NCI-H2196 (cell line): ENCODE measurements at regions not wholly inside any gene's neighbourhood (a gene's known extent, or its start where the extent isn't known, plus 50 kb on each side); places are given as distances from the start of the nearest gene placed in this dataset.
A peak's percentile ranks its signal among the peaks of the same experiment; 100 is the strongest.

Source experiments
- DNase-seq: peaks from one replicate; lab custom pipeline; 2025; ENCODE audit not compliant: unreplicated experiment; lab: John Stamatoyannopoulos, UW

DNA sequence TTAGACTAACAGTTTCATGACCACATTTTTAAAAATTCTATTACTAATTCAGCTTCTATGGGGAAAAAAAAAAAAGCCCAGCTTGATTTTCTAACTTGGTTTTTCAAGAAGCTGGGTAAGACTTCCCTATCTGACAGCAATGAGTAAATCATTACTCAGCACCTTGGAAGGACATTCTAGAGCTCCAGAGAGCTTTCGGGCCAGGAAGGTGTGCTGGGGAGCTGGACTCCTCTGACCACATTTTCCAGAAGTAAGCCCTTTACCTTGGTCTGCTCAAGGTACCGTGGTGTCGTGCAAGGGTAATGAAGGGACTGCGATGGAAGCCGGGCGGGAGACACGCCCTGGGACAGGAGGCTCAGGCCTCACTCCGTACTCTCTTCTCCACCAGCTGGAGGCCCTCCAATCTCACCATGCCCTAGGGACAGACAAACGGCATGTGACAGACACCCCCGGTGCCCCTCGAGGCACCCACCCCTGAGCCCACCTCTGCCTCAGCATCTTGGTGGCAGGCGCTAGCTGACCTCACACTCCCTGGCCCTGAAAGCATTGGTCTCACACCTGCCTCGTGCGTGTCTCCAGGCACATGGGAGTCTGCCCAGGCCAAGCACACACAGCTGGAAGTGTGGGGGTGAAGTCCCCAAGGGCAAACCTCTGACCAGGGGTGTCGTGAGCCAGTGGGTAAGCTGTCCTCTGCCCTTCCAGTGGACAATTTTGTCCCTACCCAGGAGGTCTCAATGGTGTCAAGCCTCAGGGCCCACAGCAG lies 152.1 kb downstream of the OAT start:
- DNase-seq: no peak

DNA sequence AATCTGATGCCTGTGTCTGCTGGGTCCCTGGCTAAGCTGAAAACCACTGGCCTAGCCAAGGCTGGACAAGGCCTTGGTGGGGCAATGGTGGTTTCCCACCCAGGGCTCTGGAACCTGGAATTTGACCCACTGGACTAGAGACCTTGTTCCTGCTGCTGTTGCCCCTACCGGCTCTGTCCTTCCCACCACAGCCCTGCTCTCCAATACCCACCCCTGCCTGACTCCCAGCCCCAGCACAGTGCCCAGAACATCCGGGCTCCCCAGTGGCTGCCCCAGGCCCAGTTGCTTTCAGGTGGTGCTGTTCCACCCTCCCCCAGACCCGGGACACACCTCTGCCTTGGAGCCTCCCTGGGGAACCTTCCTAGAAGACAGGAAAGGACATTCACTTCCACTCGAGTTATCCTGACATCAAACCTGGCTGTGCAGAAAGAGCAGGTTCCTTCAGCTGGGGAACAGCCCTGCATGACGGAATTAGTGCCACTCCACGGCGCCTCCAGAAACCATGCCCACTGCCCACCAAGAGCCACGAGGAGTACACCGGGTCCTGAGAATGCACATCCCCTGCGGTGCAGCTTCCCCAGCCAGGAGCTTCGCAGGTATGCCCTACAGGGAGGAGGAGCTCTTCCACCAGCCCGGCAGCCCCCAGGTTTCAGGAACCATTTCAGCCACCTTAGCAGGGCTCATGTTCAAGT lies 152.8 kb downstream of the OAT start:
- no peak for DNase-seq

DNA sequence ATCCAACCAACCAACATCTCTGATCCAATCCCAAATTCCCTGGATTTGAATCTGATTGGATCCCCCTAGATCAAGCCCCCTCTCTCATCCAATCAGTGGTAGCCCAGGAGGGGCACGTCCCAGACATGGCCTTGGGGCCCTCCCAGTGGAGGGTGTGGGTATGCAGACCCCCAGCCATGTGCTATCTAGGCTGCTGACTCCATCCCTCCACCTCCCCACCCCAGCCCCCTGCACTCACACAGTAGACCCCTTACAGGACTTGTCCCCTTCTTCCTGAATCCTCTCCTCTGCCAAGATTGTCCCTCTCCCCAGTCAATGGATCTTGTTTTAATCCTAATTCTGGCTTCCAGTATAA lies 153.4 kb downstream of the OAT start:
- no peak for DNase-seq

DNA sequence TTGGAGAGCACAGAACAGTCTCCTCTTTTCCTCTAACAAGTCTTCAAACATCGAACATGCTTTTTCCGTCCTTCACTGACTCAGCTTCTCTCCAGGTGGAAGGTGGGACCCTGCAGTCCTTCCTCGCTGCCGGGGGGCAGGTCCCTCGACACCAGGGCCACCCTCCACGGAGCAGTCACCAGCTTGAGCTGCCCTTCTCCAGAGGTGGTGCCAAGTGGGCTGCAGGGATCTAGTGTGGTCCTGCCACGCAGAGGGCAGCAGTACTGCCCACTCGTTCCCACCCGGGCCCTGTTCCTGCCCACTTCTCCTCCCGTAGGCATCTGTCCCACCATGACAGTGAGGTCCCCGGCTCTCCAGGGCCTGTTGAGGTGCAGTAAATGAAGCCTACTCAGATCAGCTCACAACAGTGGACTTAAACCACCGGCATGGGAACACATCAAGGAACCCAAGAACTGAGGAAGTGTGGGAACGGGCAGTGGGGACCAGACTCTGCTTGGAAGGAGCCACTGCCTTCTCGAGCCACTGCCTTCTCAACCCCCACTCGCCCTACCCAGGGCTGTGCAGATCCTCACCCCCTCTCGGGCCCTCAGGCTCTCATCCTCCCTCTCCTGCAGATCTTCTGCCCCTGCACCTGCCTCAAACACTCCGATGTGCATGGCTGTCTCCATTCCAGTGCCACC lies 153.9 kb downstream of the OAT start:
- DNase-seq: no peak

DNA sequence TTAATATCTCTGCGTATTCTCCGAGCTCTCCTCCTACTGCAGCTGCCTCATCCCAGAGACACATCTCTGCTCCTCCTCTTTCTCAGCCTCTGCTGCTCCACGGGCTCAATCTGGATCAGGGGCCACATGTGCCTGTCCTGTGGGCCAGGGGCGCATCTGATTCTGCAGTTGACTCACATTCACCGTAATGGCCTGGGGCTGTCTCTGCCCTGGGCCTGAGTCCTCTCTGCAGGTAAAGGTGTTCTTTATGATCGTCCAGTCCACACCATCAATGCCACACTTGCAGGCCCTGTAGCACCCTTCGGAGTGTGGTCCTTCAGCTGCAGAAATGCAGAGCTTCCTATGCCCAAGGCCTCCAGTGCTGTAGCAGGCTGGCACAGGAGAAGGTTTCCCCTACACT lies 154.5 kb downstream of the OAT start:
- DNase-seq: no peak

DNA sequence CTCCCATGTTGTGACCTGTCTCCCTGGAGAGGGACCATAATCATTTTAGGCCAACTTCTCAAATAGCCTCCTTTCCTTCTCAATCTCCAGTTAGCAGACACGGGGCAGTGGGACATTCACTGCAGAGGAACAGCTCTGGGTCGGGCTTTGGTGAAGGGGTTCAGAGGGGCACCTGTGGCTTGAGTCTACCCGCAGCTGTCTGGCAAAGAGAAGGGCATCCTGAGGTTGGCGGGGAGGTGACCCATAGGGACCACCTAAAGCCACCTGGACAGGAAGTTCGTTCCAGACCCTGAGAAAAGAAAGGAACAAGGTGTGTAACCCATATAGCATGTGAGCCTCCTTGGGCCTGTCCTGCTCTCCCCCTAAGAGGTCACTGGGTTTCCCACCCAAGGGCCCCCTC lies 155.0 kb downstream of the OAT start:
- DNase-seq: no peak

DNA sequence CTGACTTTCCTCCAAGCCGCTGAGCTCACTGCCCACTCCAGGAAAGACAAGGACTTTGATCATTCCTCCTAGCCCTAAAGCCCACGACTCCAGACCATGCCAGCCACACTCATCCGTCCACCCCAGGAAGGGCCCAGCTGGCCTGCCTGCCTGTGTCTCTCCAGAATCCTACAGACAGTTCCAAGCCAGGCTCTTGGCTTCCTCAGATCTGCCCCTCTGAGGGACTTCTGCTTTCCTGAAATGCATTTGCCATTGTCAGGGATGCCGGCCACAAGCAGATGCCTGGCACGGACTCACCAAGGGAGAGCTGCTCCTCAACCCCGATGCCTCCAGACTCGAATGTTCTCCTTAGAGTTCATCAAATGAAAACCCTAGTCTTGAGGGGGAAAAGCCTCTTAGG lies 155.8 kb downstream of the OAT start:
- DNase-seq: no peak

DNA sequence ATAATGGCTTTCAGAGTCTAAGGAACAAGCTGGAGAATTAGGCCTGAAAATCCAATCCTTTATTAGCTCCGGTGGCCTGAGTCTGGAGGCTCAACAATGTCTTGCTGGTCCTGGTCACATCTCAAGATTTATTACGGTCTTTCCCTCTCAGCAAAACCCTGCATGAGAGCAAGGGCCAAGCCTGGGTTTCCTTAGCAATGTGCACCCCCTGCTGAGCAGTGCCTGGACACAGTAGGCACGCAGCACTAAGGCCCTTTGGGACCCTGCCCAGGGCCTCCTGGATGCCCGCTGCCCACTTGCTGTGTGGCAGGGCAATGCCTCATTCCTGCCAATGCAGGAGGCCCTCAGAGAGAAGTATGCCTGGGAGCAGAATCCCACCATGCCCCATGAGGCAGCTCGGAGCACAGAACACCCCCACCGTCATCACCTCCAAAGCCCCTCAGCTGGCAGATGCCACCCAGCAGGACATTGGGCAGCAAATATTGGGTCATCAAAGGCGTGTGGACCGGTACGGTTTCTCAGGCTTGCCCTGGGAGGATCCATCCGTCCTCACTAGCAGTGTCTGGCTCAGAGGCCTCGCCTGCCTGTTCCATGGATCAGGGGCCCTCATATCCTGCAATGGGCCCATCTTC lies 156.4 kb downstream of the OAT start:
- no peak for DNase-seq

DNA sequence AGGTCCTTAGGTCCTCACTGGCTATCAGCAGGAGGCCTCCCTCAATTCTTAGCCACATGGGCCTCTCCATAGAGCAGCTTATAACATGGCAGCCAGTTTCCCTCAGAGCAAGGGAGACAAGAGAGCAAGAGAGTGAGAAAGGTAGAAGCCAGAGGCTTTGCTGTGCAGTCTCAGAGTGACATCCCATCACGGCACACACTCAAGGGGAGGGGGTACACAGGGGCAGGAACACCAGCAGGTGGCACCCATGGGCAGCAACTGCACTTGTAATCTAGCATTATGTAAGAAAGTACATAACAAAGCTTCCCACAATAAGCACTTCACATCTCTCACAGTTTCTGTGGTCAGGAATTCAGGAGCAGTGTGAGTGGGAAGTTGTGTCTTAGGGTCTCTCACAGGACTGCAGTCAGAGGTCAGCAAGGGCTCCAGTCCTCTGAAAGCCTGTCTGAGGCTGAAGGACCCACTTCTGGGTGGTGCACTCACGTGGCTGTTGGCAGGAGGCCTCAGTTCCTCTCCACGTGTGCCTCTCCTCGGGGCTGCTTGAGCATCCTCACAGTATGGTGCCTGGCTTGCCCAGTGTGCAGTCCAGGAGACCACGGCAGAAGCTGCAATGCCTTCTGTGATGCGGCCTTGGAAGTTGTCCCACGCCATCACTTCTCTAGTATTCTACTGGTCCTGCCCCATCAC lies 159.4 kb downstream of the OAT start:
- no peak for DNase-seq

DNA sequence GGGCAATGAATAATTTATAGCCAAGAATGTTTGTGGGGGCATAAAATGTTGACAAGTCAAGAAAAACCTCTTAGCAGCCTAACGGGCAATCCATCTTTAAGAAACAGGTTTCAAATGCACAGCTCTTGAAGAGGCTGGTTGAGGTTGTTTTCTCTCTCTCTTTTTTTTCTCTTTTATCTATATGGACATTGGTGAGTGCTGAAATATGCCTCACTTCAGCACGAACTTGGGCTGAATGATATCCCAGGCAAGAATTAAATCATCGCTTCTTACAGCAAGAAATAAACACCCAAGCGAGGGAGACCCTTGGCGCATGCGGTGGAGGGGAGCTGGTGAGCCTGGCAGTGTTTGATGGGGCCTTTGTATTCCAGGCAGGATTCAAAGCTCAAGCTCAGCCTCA lies 160.9 kb downstream of the OAT start:
- DNase-seq: no peak

DNA sequence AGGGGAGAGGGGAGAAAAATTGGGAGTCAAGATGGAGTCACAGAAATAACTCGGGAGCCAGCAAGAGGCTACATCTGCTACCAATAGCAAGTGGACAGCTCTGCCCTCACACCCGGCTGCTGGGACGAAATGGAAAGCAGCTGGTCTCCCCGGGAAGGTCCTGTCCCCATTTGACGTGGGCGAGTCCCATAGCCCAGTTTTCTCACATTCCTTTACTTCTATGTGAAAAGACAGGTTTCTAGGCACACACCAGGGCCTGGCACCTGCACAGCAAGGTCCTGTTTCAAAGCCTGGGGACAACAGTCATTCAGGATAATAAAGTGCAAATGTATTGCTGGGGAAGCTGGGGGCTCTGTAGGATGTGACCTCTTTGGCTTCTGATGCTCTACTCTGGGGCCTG lies 162.6 kb downstream of the OAT start:
- DNase-seq: no peak

DNA sequence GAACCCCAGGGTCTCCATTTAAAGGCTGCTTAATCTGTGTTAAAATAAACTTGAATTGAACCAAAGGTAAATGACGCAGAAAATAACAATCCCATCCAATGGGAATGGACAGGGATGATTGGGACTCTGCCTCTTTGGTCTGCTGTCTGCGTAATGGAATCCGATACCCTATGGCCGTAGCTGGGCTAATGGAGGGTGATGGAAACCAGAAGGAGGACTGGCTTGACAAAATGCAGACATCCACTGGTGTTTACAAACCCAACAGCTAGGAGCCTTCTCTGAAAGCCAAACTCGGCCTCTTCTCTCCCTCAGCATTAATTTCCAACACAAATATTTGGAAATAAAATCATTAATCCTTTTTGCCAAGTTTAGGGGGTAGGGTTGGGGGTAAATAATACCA lies 162.2 kb upstream of the CHST15 start:
- no peak for DNase-seq

DNA sequence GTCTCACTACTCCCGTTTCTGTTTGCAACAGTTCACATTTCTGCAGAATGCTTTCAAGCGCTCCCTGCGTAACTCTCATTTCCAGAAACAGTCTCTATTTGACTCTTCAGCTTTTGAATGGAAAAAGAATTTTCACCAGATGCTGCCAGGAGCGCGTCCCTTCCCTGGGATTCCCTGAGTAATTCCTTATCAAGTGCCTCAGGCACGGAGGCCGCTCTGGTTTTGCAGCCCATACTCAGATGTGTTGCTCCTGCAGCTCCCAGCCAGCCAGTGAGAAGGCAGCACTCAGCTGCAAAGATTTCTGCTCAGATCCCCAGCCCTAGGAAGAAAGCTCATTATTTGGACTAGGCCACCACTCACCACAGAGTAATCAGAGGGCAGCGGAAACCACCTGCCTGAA lies 161.1 kb upstream of the CHST15 start:
- DNase-seq: no peak

DNA sequence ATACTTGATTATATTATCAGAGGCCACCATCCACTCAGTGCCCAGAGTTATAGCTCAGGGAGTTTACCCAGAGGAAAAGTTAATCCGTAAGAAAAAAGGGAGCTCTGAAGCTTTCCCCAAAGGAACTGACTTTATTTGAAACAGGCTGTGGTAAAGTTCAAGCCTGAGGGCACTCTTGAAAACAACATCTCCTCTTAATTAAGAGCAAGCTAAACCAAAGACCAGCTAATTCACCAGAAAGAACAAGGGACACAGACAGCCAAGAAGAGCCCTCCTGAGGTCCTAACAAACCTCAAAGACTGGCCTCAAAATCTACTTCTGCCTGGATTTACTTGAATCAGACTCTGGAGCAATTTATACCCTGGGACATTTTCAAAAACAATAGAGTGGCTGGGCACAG lies 159.6 kb upstream of the CHST15 start:
- no peak for DNase-seq

DNA sequence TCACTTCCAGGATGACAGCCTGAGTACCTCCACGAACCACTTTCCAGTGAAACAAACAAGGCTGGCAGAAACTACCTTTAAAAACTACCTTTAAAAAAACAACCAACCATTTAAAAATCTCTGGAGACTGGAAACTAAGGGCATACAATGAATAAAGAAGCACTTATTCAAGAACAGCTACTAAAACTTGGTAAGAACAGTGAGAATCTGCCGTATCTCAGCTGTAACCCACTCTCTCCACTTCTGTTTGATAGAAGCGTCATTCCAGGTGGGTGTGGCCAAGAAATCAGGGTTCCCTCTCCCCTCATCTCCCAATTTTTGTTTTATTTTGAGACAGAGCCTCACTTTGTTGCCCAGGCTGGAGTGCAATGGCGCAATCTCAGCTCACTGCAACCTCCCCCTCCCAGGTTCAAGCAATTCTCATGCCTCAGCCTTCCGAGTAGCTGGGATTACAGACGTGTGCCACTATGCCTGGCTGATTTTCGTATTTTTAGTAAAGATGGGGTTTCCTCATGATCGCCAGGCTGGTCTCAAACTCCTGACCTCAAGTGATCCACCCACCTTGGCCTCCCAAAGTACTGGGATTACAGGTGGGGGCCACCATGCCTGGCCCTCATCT lies 158.8 kb upstream of the CHST15 start:
- no peak for DNase-seq

DNA sequence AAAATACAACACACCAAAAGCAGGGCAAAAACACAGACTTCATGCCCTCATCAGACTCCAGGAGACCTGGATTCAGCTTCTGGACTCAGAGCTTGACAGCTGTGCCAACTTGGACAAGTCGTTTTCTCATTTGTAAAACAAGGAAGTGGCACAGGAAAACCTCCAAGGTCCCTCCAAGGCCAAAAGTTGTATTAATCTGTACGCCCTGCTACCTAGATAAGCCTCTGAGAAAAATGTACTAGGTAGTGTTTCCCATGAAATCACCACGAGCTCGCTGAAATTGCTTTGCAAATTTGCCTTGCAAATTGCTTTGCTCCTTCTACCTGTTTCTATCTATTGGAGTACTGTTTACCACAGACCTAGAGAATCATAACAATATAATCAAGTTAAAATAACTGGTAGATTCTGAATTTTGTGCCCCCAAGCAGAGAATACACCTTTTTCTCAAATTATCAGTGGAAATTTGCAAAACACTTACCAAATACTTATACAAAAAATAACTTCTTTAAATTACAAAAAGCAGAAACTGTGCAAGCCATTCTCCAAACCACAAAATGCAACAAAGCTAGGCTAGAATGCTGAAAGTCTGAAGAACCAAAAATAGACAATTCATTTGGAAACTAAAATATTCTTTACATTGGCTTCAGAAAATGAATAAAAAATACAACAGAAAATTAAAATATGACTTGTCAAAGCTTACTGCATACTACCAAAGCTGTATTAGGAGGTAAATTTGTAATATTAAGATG lies 158.1 kb upstream of the CHST15 start:
- DNase-seq: peak; percentile 1

DNA sequence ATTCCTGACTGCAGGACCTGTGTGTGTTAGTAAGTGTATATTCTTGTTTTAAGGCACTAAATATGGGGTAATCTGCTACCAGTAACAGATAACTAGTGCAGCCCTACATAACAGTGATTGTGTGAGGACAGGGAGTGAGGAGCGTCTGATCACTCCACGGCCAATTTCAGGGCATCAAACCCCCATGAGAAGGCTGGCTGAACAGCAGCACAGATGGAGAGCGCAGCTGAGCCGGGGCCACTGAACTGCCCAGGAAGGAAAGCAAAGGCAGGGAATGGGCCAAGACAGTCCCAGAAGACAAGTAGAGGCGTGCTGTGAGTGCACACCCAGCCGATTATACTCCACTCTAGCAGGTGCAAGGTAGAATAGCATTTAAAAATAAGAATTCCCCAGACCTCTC lies 157.1 kb upstream of the CHST15 start:
- peak; percentile 23 for DNase-seq

DNA sequence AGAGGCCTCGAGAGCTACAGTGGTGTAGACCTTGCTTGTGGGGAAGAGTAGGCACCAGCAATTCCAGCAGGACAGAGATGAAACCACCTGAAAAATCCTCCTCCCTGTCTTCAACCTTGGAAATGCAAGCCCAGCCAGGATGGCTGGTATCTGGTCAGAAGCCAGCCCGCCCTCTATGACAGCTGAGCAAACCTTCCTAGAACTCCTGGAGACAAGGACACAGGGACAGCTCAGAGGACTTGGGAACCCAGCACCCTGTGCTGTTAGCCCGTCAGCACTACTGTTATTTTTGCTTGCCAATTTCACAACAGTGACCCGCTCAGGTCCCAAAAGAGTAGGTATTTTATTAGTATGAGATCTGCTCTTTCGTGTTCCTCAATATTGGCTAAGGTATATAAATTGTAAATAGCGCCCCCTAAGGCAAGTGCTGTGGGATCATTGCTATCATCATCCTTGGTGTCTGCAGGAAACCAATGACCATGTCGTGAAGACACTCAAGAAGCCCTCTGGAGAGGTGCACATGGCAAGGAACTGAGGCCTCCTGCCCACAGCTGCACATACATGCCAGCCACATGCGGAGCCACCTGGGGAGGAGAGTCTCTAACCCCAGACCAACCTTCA lies 156.5 kb upstream of the CHST15 start:
- DNase-seq: peak; percentile 3

DNA sequence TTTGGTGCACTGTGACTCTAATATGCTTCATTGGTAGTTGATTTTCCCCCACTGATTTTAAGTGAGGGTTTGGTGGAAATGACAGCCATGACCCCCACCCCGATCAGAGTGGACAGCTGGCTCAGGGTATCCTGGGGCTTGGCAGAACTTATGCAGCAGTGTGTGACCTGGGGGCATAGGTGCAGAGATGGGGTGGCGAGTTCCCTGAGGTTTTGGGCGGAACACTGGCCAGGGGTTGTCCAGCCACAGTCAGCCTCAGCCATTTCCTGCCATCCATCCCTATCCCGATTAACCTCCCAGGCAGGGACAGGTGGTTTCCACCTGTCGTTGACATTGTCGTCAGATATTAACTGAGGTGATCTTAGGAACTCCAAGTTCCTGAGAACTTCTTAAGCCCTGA lies 155.8 kb upstream of the CHST15 start:
- no peak for DNase-seq
